Natural killer cell (primary cell): ENCODE measurements at regions not wholly inside any gene's neighbourhood (a gene's known extent, or its start where the extent isn't known, plus 50 kb on each side); places are given as distances from the start of the nearest gene placed in this dataset.

ENCODE experiments used
- ATAC-seq, 3 donors: fragments of 150-1000 bp in 2 of 3; fragments of 200-7000 bp in 1 of 3; cut with Tn5 transposase; 1 replicate in 1 of 3; 2 replicates in 2 of 3; pipeline ENCODE4 v1.10.0; 2021; ENCODE audit warnings: mild to moderate bottlenecking in 2 of 3, moderate library complexity in 2 of 3
- DNase-seq, 2 donors: peaks; one replicate each; pipeline versions ENCODE4 v3.0.0 to v3.0.0-alpha.2; 2013 to 2021; ENCODE audit warnings: mixed read lengths in 1 of 2
- H3K27ac ChIP-seq: one replicate; pipeline ENCODE4 v1.5.1; 2013; ENCODE audit warnings: mild to moderate bottlenecking, low read length
- H3K27me3 ChIP-seq: one replicate; pipeline ENCODE4 v1.6.1; 2013; ENCODE audit warnings: low read length; ENCODE audit not compliant: control insufficient read depth, insufficient read depth
- H3K36me3 ChIP-seq: one replicate; pipeline ENCODE4 v1.6.1; 2013; ENCODE audit warnings: low read length; ENCODE audit not compliant: control insufficient read depth, insufficient read depth
- H3K4me1 ChIP-seq: one replicate; pipeline ENCODE4 v1.6.1; 2013; ENCODE audit warnings: low read length; ENCODE audit not compliant: control insufficient read depth, insufficient read depth
- H3K4me3 ChIP-seq: one replicate; pipeline ENCODE4 v1.5.1; 2013; ENCODE audit warnings: low read length
- H3K9me3 ChIP-seq: one replicate; pipeline ENCODE4 v1.6.1; 2013; ENCODE audit warnings: low read length; ENCODE audit not compliant: control insufficient read depth, insufficient read depth
- H3K27ac Mint-ChIP-seq, 2 donors: one replicate each; pipeline ENCODE4 v1.8.0; 2022; ENCODE audit warnings: mild to moderate bottlenecking in 2 of 2, mixed read lengths in 2 of 2, moderate library complexity in 1 of 2
- H3K27me3 Mint-ChIP-seq, 2 donors: one replicate each; pipeline ENCODE4 v1.8.0; 2022; ENCODE audit warnings: low read depth in 2 of 2, mixed read lengths in 2 of 2
- H3K36me3 Mint-ChIP-seq: one replicate; pipeline ENCODE4 v1.8.0; 2022; ENCODE audit warnings: mixed read lengths
- H3K4me1 Mint-ChIP-seq, 2 donors: one replicate each; pipeline ENCODE4 v1.8.0; 2022; ENCODE audit warnings: mixed read lengths in 2 of 2
- H3K4me3 Mint-ChIP-seq: one replicate; pipeline ENCODE4 v1.8.0; 2022; ENCODE audit warnings: mild to moderate bottlenecking, moderate library complexity, mixed read lengths
- H3K9me3 Mint-ChIP-seq, 2 donors: one replicate each; pipeline ENCODE4 v1.8.0; 2022; ENCODE audit warnings: mixed read lengths in 2 of 2
- WGBS: methylation state at CpG from one replicate; pipeline ENCODE4 v1.1.7; 2013; ENCODE audit warnings: missing lambda C conversion rate; ENCODE audit not compliant: insufficient coverage; 5-methylcytosine and 5-hydroxymethylcytosine counted together
- intact Hi-C: fragments of 100-400 bp; cut with micrococcal nuclease; formaldehyde crosslinking; loops from one replicate; pipeline ENCODE4 v1.14.2; 2022
- TF ChIP-seq, protein P1 (sequence below): fragments of 200-600 bp; IDR thresholded peaks from one replicate; pipeline ENCODE4 v1.8.0; 2022; ENCODE audit warnings: antibody characterized with exemption

DNA sequence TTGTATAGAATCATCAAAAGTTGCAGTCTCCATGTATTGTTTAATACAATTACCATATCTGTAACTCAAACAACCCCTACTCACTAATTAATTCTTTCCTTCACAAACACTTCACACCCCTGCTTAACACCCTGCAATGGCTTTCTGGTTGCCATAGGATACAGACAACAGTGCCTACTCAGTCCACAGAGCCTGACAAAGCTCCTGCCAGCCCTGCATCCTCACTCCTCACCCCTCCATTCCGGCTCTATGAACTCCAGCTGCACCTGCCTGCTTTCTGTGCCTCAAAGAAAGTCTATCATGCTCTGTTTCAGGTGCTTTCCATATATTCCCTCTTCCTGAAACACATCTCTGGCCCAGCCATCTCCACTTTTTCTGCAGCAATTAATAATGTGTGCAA, 253.4 kb downstream of the HACE1 start:
- H3K27me3 Mint-ChIP-seq: no peaks in the 10 kb centered on the region
- no peaks in the 10 kb centered on the region for H3K27me3 ChIP-seq
- no peak overlapping the region for H3K4me3 ChIP-seq
- ATAC-seq (no peak), DNase-seq (no peak)
- intact Hi-C loops: no loop called here
- TF ChIP-seq, protein P1, sequence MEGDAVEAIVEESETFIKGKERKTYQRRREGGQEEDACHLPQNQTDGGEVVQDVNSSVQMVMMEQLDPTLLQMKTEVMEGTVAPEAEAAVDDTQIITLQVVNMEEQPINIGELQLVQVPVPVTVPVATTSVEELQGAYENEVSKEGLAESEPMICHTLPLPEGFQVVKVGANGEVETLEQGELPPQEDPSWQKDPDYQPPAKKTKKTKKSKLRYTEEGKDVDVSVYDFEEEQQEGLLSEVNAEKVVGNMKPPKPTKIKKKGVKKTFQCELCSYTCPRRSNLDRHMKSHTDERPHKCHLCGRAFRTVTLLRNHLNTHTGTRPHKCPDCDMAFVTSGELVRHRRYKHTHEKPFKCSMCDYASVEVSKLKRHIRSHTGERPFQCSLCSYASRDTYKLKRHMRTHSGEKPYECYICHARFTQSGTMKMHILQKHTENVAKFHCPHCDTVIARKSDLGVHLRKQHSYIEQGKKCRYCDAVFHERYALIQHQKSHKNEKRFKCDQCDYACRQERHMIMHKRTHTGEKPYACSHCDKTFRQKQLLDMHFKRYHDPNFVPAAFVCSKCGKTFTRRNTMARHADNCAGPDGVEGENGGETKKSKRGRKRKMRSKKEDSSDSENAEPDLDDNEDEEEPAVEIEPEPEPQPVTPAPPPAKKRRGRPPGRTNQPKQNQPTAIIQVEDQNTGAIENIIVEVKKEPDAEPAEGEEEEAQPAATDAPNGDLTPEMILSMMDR: no peak
- peaks cover 0 to 3% of the 10 kb centered on the region in 2 donors for H3K9me3 Mint-ChIP-seq
- no peak overlapping the region for H3K27ac Mint-ChIP-seq
- 95% methylated on average over 1 of the region's 1 CpG for WGBS
- no peaks in the 10 kb centered on the region for H3K9me3 ChIP-seq
- no peak overlapping the region for H3K4me3 Mint-ChIP-seq
- no peak overlapping the region for H3K27ac ChIP-seq
- no peaks in the 10 kb centered on the region for H3K36me3 Mint-ChIP-seq
- H3K4me1 Mint-ChIP-seq: no peaks in the 10 kb centered on the region
- no peaks in the 10 kb centered on the region for H3K36me3 ChIP-seq
- H3K4me1 ChIP-seq: no peaks in the 10 kb centered on the region

DNA sequence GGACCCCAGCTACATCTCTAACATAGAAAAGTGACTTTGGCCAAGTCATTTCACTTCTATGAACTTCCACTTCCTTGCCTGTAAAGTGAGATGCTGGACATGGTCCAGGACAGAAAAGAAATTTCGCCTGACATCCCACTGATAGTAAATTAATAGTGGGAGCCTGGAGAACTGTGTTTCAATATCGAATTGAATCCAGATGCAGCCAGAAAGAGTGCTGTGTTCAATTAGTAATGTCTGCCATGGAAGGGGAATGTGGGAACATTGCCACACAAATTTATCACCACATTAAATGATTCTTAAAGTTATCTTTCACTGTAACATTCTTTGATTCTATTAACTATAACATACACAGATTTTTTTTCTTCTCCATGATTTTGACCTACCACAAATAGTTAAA, 255.0 kb downstream of the HACE1 start:
- H3K9me3 Mint-ChIP-seq: peaks cover 0 to 2% of the 10 kb centered on the region in 2 donors
- no peak overlapping the region for H3K27ac Mint-ChIP-seq
- DNase-seq (no peak), ATAC-seq (no peak)
- no peak overlapping the region for H3K4me3 Mint-ChIP-seq
- Histone ChIP-seq H3K9me3 (no peaks in the 10 kb centered on the region), H3K4me1 (no peaks in the 10 kb centered on the region), H3K27me3 (no peaks in the 10 kb centered on the region), H3K36me3 (no peaks in the 10 kb centered on the region), H3K27ac (no peak overlapping the region), H3K4me3 (no peak overlapping the region)
- WGBS: 86% methylated on average over 2 of the region's 2 CpGs
- H3K36me3 Mint-ChIP-seq: no peaks in the 10 kb centered on the region
- H3K27me3 Mint-ChIP-seq: no peaks in the 10 kb centered on the region
- TF ChIP-seq, protein P1: no peak
- H3K4me1 Mint-ChIP-seq: no peaks in the 10 kb centered on the region
- intact Hi-C loops: no loop called here

DNA sequence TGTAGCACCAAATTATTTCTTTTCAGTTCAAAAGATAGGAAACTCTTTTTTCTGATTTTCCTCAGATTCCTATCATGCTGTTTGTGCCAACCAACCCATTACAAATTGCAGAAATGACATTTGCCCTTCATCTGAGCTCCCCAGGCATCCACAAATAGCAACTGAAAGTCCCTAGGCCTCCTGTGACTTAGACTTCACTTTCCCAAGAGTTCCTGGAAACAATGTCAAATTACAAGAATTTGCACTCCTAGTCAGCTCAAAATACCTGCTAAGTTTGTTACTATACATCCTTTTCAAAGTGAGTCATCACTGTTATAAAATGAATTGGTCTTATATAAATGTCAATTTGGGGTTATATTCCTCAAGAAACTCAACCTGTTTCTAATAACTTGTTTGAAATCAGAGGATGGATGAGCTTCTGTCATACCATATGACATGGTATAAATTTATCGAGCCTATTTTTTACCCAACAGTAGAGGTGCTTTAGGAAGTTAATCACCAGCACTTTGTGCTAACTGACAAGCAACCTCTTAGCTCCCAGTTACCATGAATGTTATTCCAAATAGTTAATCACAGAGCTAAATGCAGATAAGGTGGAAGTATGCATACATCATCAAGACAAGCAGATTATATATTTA, 256.5 kb downstream of the HACE1 start:
- Histone ChIP-seq H3K9me3 (no peaks in the 10 kb centered on the region), H3K27me3 (no peaks in the 10 kb centered on the region), H3K27ac (no peak overlapping the region), H3K36me3 (no peaks in the 10 kb centered on the region), H3K4me1 (no peaks in the 10 kb centered on the region), H3K4me3 (no peak overlapping the region)
- Mint-ChIP-seq H3K9me3 (peaks cover 0 to 2% of the 10 kb centered on the region in 2 donors), H3K4me1 (no peaks in the 10 kb centered on the region), H3K4me3 (no peak overlapping the region), H3K36me3 (no peaks in the 10 kb centered on the region), H3K27me3 (no peaks in the 10 kb centered on the region), H3K27ac (no peak overlapping the region)
- ATAC-seq (no peak), DNase-seq (no peak)
- no CpG with 5 or more reads among the region's 1 CpG for WGBS
- intact Hi-C loops: no loop called here
- TF ChIP-seq, protein P1: no peak

DNA sequence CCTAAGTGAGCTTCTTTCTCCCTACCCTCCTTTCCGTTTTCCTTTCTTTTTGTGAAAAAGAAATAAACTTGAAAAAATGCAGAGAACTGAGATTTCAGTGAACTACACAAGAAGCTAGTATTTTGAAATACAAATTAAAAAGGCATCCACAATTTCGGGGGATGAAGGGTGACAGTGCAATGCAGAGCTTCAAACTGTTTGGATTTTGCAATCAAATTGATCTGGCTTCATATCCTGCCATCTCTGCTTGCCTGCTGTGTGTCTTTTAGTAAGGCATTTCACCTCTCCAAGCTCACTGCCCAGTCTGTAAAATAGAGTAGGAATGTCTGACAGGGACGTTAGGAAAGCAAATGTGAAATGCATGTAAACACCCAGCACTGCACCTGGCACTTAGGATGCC, 258.0 kb downstream of the HACE1 start:
- no peaks in the 10 kb centered on the region for H3K4me1 ChIP-seq
- no peaks in the 10 kb centered on the region for H3K4me1 Mint-ChIP-seq
- ATAC-seq (no peak), DNase-seq (no peak)
- H3K9me3 ChIP-seq: no peaks in the 10 kb centered on the region
- H3K4me3 ChIP-seq: no peak overlapping the region
- H3K4me3 Mint-ChIP-seq: no peak overlapping the region
- no peaks in the 10 kb centered on the region for H3K36me3 Mint-ChIP-seq
- intact Hi-C loops: no loop called here
- no peak overlapping the region for H3K27ac Mint-ChIP-seq
- H3K9me3 Mint-ChIP-seq: peaks cover under 1 to 2% of the 10 kb centered on the region in 2 donors
- H3K36me3 ChIP-seq: no peaks in the 10 kb centered on the region
- H3K27me3 ChIP-seq: no peaks in the 10 kb centered on the region
- no peak overlapping the region for H3K27ac ChIP-seq
- no peaks in the 10 kb centered on the region for H3K27me3 Mint-ChIP-seq
- WGBS: 75% methylated on average over 2 of the region's 3 CpGs
- TF ChIP-seq, protein P1: no peak
